Upper lobe of right lung (tissue), 1 donor: ENCODE measurements at regions not wholly inside any gene's neighbourhood (a gene's known extent, or its start where the extent isn't known, plus 50 kb on each side); places are given as distances from the start of the nearest gene placed in this dataset.
"Not testable (repeated sequence)": the region's sequence is repeated elsewhere in the genome, so short reads cannot be mapped to it uniquely, and the experiment has no call there.

Experiments
- ATAC-seq: fragments of 200-7000 bp; cut with Tn5 transposase; one replicate; pipeline ENCODE4 v1.9.1; 2020; ENCODE audit warnings: mild to moderate bottlenecking, moderate library complexity
- DNase-seq: peaks from one replicate; pipeline ENCODE4 v3.0.0-alpha.2; 2020
- H3K27ac ChIP-seq: fragments of 200-600 bp; one replicate; pipeline ENCODE4 v1.8.0; 2022
- H3K27me3 ChIP-seq: fragments of 200-600 bp; one replicate; pipeline ENCODE4 v1.8.0; 2022; ENCODE audit warnings: mild to moderate bottlenecking
- H3K36me3 ChIP-seq: fragments of 200-600 bp; one replicate; pipeline ENCODE4 v1.8.0; 2022
- H3K4me1 ChIP-seq: fragments of 200-600 bp; one replicate; pipeline ENCODE4 v1.8.0; 2022
- H3K4me3 ChIP-seq: fragments of 200-600 bp; one replicate; pipeline ENCODE4 v1.8.0; 2022; ENCODE audit warnings: mild to moderate bottlenecking
- H3K9me3 ChIP-seq: fragments of 200-600 bp; one replicate; pipeline ENCODE4 v1.8.0; 2022
- intact Hi-C: fragments of 100-400 bp; cut with DNase I; formaldehyde crosslinking; loops from one replicate; pipeline ENCODE4 v1.11.0; 2022
- donor health status: DM: no; HTN: yes; CAD: no; lungs with severe emphysema.

DNA sequence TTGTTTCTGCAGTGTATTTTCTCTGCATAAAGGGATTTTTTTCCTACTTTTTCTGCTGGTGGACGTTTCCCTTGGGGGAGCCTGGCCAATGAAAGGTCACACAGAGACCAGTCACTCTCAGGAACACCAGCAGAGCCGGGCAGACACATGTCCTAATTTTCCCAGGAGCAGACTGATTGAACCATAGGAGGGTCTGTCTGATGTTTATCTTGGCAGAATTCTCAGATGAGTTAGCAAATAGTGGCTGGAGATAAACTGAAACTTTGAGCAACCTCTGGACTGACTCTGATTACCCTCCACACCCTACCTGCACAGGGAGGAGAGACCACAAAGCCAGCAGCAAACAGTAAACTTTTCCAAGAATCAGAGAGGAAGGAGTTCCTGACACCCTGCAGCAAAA lies 90.0 kb upstream of the PLGLB2 start:
- ATAC-seq, intact Hi-C loops: not testable (repeated sequence)

DNA sequence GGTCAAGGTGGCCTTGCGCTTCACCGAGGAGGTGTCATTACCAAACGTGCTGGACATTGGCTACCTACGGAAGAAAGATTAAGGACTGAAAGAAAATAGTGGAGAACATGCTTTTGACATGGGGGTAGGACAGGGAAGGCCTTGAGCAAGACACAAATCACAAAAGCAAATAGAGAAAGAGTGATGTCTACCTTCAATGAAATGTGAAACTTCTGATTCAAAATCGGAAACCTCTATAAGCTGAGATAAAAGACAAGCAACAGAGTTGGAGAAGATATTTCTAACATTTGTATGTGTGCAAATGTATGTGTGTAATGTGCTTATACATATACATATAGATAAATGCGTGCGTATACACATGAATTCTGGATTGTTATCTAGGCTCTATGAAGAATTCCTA lies 89.5 kb upstream of the PLGLB2 start:
- not testable (repeated sequence) for H3K27me3 ChIP-seq, ATAC-seq

More for the DNA sequence above, 90.0 kb upstream of the PLGLB2 start:
- not testable (repeated sequence) for H3K4me1 ChIP-seq, H3K4me3 ChIP-seq, H3K36me3 ChIP-seq, H3K9me3 ChIP-seq, DNase-seq, H3K27me3 ChIP-seq, H3K27ac ChIP-seq

DNA sequence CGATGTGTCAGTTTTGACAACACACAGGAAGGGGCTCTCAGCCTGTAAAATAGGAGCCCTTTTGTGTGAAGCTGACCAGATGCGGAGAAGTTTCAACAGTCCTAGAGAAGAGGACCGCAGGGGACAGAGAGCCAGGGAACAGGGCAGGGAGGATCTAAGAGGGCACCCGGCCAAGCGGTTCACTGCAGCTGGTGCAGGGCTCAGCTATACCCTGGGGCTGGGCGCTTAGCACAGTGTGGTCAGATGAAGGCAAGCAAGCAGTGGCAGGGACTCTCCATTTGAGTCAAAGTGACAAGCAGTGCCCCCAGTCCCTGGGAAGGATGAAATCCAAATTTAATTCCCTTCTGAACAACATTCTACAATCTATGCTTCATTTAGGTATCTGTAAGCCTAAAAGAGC lies 88.9 kb upstream of the PLGLB2 start:
- intact Hi-C loops, DNase-seq: not testable (repeated sequence)

More for the DNA sequence above, 89.5 kb upstream of the PLGLB2 start:
- DNase-seq, H3K4me3 ChIP-seq, intact Hi-C loops, H3K27ac ChIP-seq, H3K36me3 ChIP-seq, H3K9me3 ChIP-seq, H3K4me1 ChIP-seq: not testable (repeated sequence)

DNA sequence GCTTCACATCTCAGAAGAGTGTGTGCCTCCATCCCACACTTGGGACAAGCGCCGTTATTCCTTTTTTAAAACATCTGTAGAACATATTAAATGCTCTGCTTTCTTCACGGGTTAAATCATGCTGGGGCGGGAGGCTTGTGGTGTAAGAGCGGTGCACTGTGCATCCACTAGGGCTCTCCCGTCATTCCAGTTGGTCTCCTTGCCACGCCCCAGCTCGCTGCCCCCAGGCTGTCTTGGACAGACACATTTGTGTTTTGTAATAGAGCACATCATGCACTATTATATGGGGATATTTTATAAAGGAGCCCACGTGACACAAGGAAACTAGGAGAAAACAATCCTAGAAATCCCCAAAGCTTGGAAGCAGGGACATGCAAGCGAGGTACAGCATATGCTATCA lies 87.7 kb upstream of the PLGLB2 start:
- H3K27ac ChIP-seq, H3K9me3 ChIP-seq, H3K27me3 ChIP-seq, DNase-seq, intact Hi-C loops, ATAC-seq, H3K4me3 ChIP-seq, H3K4me1 ChIP-seq, H3K36me3 ChIP-seq: not testable (repeated sequence)

More for the DNA sequence above, 88.9 kb upstream of the PLGLB2 start:
- H3K27ac ChIP-seq, ATAC-seq, H3K4me3 ChIP-seq, H3K9me3 ChIP-seq, H3K27me3 ChIP-seq, H3K4me1 ChIP-seq, H3K36me3 ChIP-seq: not testable (repeated sequence)

DNA sequence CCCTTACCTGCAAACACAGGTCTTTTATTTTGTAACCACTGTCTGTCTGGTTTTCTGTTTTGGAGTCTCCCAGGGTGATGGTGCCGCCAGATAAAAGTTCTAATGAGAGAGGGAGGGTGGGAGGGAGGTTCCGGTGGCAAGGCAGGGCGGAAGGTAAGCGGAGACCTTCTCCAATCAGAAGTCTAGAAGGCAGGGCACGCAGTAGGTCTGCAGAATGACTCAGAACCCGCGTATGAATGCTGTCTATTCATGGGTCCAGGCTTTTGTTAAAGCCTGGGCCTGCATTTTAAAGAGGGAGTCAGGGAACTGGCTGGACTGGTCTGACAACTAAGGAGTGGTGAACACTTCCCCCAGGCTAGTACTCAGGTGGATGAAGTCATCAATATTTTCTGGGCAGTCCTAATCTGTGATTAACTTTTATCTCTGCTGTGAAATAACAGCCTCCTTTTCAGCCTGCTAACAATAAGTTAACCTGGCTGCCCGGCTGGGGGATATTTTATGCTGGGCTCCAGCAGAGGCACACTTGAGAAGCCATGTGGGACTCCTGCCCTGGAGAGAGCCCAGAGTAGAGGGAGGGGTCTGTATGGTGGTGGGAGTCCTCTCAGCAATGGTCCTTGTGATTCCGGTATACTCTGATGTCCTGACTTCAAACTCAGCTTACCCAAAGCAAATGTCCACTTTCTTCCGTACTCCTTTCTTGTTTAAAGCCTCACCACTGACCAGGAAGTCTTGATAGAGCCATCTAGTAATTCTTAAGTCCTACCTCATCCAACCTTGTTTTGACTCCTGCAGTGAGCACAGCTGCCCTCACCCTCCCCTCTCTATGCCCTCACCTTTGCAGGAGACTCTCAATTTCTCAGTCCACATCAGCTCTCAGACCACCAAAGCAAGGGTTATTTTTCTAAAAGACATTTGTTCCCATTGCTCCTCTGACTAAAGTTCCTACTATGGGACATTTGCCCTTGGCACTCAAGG lies 85.3 kb upstream of the PLGLB2 start:
- intact Hi-C loops, DNase-seq, H3K36me3 ChIP-seq, H3K27me3 ChIP-seq, H3K9me3 ChIP-seq, H3K4me1 ChIP-seq, H3K27ac ChIP-seq, H3K4me3 ChIP-seq: not testable (repeated sequence)
- ATAC-seq: peak; percentile 87

DNA sequence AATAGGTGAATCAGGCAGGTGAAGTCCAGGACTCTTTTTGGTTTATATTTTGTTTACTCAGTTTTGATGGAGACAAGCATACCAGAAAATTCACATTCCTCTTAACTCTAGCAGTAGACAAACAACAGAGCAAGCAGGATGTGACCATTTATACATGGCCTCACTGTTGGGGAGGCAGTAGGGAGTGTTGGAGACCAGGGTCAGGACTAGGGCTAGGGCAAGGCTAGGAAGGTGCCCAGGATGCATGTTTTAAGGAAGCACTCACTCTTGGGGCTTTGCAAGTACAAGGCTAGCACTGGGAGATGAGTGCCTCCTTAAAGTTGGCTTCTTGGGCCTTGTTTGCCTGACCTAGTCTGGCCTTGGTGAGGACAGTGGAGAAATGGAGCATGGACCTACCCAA lies 84.5 kb upstream of the PLGLB2 start:
- H3K4me1 ChIP-seq, H3K9me3 ChIP-seq, H3K27me3 ChIP-seq, DNase-seq, ATAC-seq, H3K27ac ChIP-seq, H3K36me3 ChIP-seq, H3K4me3 ChIP-seq, intact Hi-C loops: not testable (repeated sequence)

DNA sequence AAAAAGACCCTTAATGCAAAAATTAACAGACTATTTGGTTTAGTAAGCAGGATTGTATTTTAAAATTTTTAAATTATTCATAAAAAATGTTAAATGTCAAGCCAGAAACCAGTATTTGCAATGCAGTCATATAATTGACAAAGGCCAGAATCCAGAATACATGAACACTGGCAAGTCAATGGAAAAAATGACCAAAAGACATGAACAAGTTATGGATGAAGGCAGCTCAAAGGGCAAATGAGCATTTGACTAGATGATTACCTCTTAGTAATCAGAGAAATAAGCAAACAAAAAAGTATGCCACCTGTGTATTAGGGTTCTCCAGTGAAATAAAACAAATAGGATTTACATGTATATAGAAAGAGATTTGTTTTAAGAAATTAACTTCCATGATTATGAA lies 80.9 kb upstream of the PLGLB2 start:
- H3K4me1 ChIP-seq, intact Hi-C loops, DNase-seq, H3K27me3 ChIP-seq, H3K36me3 ChIP-seq, ATAC-seq, H3K9me3 ChIP-seq, H3K27ac ChIP-seq, H3K4me3 ChIP-seq: not testable (repeated sequence)

DNA sequence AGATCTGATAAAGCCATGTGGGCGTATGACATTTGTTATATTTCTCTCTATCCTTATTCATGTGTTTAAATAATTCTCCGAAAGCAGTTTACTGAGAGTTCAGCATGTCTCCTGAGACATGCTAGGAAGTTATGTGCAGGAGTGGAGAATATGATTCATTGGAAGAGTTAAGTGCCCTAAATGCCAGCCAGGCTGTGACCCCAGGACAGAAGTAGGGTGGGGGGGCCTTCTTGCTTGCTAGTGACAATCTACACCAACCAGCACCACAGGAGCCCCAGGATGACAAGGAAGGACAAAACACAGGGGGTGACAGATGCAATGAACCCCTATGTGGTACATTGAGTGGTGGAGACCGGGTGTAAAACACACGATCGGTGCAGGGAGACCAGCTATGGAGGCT lies 79.5 kb upstream of the PLGLB2 start:
- H3K27ac ChIP-seq, H3K27me3 ChIP-seq, H3K9me3 ChIP-seq, H3K36me3 ChIP-seq, DNase-seq, H3K4me3 ChIP-seq, intact Hi-C loops, ATAC-seq, H3K4me1 ChIP-seq: not testable (repeated sequence)

DNA sequence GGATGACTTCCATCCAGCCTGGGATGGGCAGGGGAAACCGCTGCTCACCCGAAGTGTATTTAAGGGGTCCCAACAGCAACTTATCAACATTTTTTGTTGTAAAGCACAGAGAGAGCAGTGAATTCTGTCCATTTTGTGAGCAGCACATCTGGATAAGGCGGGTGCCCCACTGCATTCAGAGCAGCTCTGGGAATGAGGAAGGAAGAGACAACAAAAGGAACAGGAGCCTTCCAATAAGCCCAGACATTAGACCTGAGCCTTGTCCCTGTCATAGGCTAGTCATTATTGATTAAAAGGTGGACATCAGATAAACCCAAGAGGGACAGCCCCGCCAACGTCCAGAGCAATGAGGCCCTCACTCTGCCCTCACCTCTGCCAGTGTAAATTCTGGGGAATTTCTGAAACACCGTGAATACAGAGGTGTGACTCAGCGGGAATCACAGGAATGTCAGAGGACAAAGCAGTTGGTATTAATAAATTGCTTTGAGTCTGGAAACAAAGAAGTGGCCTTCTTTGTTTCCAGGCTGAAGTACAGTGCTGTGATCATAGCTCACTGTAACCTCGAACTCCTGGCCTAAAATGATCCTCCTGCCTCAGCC lies 78.2 kb upstream of the PLGLB2 start:
- H3K4me3 ChIP-seq, H3K27me3 ChIP-seq, H3K36me3 ChIP-seq, DNase-seq, H3K9me3 ChIP-seq, intact Hi-C loops, H3K27ac ChIP-seq, H3K4me1 ChIP-seq, ATAC-seq: not testable (repeated sequence)

DNA sequence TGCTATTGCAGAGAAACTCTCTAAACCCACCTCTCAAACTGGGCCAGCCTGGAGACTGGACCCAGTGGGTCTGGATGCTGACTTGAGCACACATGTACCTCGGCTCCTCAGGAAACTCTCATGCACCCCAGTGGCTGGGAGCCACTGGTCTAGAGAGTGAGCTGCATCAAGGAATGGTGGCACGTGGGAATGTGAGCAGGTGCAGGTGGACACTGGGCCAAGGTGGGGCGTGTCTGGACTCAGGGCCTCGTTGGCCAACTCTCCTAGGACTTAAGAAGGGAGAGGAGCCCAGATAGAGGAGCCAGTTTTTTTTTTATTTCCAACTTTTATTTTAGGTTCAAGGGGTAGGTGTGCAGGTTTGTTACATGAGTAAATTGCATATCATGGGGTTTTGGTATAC lies 75.5 kb upstream of the PLGLB2 start:
- H3K4me3 ChIP-seq, H3K27me3 ChIP-seq, H3K9me3 ChIP-seq, DNase-seq, intact Hi-C loops, H3K36me3 ChIP-seq, H3K27ac ChIP-seq, H3K4me1 ChIP-seq, ATAC-seq: not testable (repeated sequence)

DNA sequence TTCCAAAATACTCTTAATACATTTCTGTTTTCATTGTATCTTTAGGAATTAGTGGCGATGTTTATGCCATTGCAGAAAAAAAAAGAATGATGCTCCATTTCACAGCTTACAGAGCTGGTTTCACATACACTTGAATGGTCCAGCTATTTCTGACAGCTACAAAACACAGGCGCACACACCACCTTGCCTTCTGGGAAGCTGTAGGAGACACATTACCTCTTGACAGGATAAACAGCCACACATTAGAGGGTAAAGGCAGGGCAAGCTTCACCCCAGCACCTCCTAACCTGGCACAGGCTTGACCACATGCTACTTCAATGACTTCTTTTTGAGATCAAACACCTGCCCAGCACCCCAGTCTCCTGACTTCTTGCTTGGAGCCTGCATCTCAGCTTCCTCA lies 73.2 kb upstream of the PLGLB2 start:
- H3K27ac ChIP-seq, H3K27me3 ChIP-seq, H3K4me3 ChIP-seq, ATAC-seq, H3K36me3 ChIP-seq, H3K9me3 ChIP-seq, intact Hi-C loops, H3K4me1 ChIP-seq, DNase-seq: not testable (repeated sequence)

DNA sequence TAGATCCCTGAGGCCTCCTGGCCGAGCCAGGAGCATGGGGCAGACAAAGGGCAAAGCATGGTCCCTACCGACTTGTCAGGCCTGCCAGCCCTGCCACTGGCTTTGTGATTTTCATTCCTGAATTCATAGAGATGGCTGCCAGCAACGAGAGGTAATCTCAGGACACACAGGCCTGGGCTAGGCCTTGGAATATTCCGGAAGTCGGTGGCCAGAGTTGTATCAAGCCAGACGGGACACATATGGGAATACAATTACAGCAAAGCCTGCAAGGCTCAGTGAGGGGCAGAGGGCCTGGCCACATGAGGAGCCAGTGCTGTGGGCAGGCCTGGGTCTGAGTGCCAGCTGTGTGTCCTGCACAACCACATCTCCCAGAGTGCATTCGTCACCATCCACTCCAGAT lies 72.4 kb upstream of the PLGLB2 start:
- H3K4me3 ChIP-seq, H3K27ac ChIP-seq, intact Hi-C loops, ATAC-seq, H3K9me3 ChIP-seq, DNase-seq, H3K27me3 ChIP-seq, H3K4me1 ChIP-seq, H3K36me3 ChIP-seq: not testable (repeated sequence)

DNA sequence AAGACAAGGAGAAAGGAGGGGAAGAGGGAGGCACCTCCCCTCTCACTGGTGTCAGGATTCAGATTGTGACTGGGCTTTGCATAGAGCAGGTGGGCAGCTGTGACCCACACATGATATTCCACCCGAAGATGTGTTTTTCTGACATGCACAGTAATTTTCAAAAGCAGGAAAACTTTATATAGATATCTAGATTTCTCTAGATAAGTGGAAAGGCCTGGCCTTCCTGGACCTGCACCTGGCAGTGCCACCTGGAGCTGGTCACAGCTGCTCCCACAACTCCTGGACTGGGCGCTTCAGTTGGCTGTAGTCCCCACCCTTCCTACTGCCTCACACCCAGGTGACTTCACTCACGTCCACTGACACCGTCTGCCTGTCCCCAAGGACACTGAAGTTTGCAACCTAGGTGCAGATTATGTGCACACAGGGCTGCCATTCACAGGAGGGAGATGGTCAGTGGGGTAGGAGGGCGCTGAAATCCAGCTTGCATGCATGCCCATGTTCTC lies 70.4 kb upstream of the PLGLB2 start:
- DNase-seq, ATAC-seq, H3K4me1 ChIP-seq: not testable (repeated sequence)

DNA sequence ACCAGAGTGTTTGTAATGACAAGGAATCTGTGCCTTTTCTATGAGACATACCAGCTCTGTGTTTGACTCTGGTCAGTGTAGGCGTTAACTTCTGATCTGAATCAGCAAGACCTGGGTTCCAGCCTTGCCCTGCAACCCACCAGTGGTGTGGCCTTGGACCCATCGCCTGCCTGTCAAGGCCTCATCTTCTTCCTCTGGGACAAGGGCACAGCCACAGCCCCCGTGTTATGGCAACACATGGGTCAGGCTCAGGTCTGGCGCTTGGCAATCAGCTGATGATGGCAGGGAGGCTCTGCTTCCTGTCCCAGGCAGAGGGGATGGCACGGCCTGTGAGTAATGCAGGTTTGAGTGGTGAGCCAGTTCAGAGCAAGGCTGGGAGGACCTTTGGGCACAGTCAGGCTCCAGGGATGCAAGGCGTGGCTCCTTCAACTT lies 69.1 kb upstream of the PLGLB2 start:
- H3K4me3 ChIP-seq, H3K4me1 ChIP-seq, H3K9me3 ChIP-seq, intact Hi-C loops, H3K27ac ChIP-seq, H3K27me3 ChIP-seq, ATAC-seq, H3K36me3 ChIP-seq, DNase-seq: not testable (repeated sequence)

More for the DNA sequence above, 70.4 kb upstream of the PLGLB2 start:
- H3K4me3 ChIP-seq, H3K36me3 ChIP-seq, intact Hi-C loops, H3K9me3 ChIP-seq, H3K27ac ChIP-seq, H3K27me3 ChIP-seq: not testable (repeated sequence)
